Vagina (tissue), 2 donors: ENCODE measurements at regions not wholly inside any gene's neighbourhood (a gene's known extent, or its start where the extent isn't known, plus 50 kb on each side); places are given as distances from the start of the nearest gene placed in this dataset.

Experiments used
- POLR2A ChIP-seq, 2 donors: fragments of 450-650 bp; IDR thresholded peaks; one replicate each; pipeline ENCODE4 v1.6.1; 2017; ENCODE audit warnings: antibody characterized with exemption in 2 of 2, mild to moderate bottlenecking in 2 of 2, moderate library complexity in 2 of 2
- POLR2AphosphoS5 ChIP-seq, 2 donors: sonication (generic); formaldehyde crosslinking; IDR thresholded peaks; one replicate each; pipeline ENCODE4 v1.9.0; 2017; ENCODE audit warnings: antibody characterized with exemption in 2 of 2, mild to moderate bottlenecking in 2 of 2, low read depth in 1 of 2; ENCODE audit not compliant: insufficient read depth in 1 of 2

DNA sequence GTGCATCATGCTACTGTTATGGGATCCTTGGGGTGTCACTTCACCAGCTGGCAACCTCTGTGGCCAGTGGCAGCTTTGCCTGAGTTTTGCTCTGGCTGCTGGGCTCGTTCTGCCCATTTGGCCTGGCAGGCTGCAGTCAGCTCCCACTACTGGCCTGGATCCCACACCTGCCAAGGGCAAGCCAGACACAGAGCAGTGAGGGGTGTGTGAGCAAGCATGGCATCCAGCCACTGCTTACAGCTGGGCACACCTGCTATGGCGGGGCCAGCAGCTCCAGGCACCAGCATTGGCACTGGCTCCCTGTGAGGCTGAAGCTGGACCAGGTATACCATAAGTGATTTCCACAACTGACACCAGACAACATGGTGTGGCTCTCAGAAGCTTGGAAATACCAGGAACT lies 183.4 kb downstream of the NPFFR2 start:
- no peak for TF ChIP-seq POLR2A (IDR thresholded peaks at IDR 0.05)
- no peak for TF ChIP-seq POLR2AphosphoS5 (IDR thresholded peaks at IDR 0.05; ENCODE audit: insufficient read depth in 1 of 2, low read depth in 1 of 2)
